Epidermal melanocyte (primary cell): ENCODE measurements at regions not wholly inside any gene's neighbourhood (a gene's known extent, or its start where the extent isn't known, plus 50 kb on each side); places are given as distances from the start of the nearest gene placed in this dataset.

Experiments used
- DNase-seq: peaks from one replicate; pipeline ENCODE4 v3.0.0; 2011; ENCODE audit warnings: low spot score; ENCODE audit not compliant: insufficient read length

GRCh38 chrX:110408949-110409588 is 50.4 kb downstream of the RTL9 start:
- no peak for DNase-seq

GRCh38 chrX:110409925-110410324 is 51.3 kb downstream of the RTL9 start:
- DNase-seq, result no peak

GRCh38 chrX:110410603-110411002 is 52.0 kb downstream of the RTL9 start:
- no peak for DNase-seq

- DNase-seq, result peak; percentile 64
These were observed 54.5 kb downstream of the RTL9 start for GRCh38 chrX:110412971-110413726.

- no peak for DNase-seq
These were observed 55.1 kb downstream of the RTL9 start for GRCh38 chrX:110413727-110414124.

- DNase-seq, result no peak
These were observed 55.6 kb downstream of the RTL9 start for GRCh38 chrX:110414273-110414672.

GRCh38 chrX:110414679-110415439 is 56.2 kb downstream of the RTL9 start:
- DNase-seq, result no peak

GRCh38 chrX:110415440-110416170 is 57.0 kb downstream of the RTL9 start:
- DNase-seq, result no peak

- DNase-seq, result no peak
These were observed 58.5 kb downstream of the RTL9 start for GRCh38 chrX:110417128-110417527.

- no peak for DNase-seq
These were observed 59.9 kb downstream of the RTL9 start for GRCh38 chrX:110418316-110419235.

- DNase-seq, result no peak
These were observed 60.9 kb downstream of the RTL9 start for GRCh38 chrX:110419512-110419911.

- DNase-seq, result peak; percentile 27
These were observed 62.3 kb downstream of the RTL9 start for GRCh38 chrX:110420771-110421499.

GRCh38 chrX:110421500-110422455 is 63.1 kb downstream of the RTL9 start:
- no peak for DNase-seq

GRCh38 chrX:110425222-110426154 is 66.8 kb downstream of the RTL9 start:
- no peak for DNase-seq

- DNase-seq, result no peak
These were observed 67.5 kb downstream of the RTL9 start for GRCh38 chrX:110426155-110426504.

GRCh38 chrX:110427076-110427475 is 68.4 kb downstream of the RTL9 start:
- DNase-seq, result no peak

- no peak for DNase-seq
These were observed 69.5 kb downstream of the RTL9 start for GRCh38 chrX:110428144-110428543.
